ENCODE measurements at regions not wholly inside any gene's neighbourhood (a gene's known extent, or its start where the extent isn't known, plus 50 kb on each side); places are given as distances from the start of the nearest gene placed in this dataset.
"Not testable (repeated sequence)": the region's sequence is repeated elsewhere in the genome, so short reads cannot be mapped to it uniquely, and the experiment has no call there.

GRCh38 chr1:228825041-228825440, 89.8 kb downstream of the RHOU start:
- no peak for DNase-seq

GRCh38 chr1:228825840-228826484, 90.7 kb downstream of the RHOU start:
- DNase-seq, result no peak

GRCh38 chr1:228827019-228827418, 91.7 kb downstream of the RHOU start:
- no peak for DNase-seq

GRCh38 chr1:228828151-228828550, 92.9 kb downstream of the RHOU start:
- DNase-seq, result no peak

- no peak for DNase-seq
Observed at GRCh38 chr1:228830185-228830953, 95.1 kb downstream of the RHOU start.

- DNase-seq, result no peak
Observed at GRCh38 chr1:228830954-228831481, 95.7 kb downstream of the RHOU start.

- no peak for DNase-seq
Observed at GRCh38 chr1:228833911-228834688, 98.8 kb downstream of the RHOU start.

GRCh38 chr1:228835456-228835855, 100.2 kb downstream of the RHOU start:
- DNase-seq, result no peak

GRCh38 chr1:228835911-228836310, 100.6 kb downstream of the RHOU start:
- no peak for DNase-seq

GRCh38 chr1:228836427-228836826, 101.1 kb downstream of the RHOU start:
- DNase-seq, result no peak

- no peak for DNase-seq
Observed at GRCh38 chr1:228837032-228837431, 101.8 kb downstream of the RHOU start.

- no peak for DNase-seq
Observed at GRCh38 chr1:228837817-228838716, 102.8 kb downstream of the RHOU start.

GRCh38 chr1:228838717-228839500, 103.6 kb downstream of the RHOU start:
- no peak for DNase-seq

- no peak for DNase-seq
Observed at GRCh38 chr1:228839656-228840055, 104.4 kb downstream of the RHOU start.

GRCh38 chr1:228841632-228842031, 106.4 kb downstream of the RHOU start:
- no peak for DNase-seq

GRCh38 chr1:228842094-228842775, 107.0 kb downstream of the RHOU start:
- no peak for DNase-seq

- DNase-seq, result no peak
Observed at GRCh38 chr1:228845101-228845500, 109.8 kb downstream of the RHOU start.

- no peak for DNase-seq
Observed at GRCh38 chr1:228846952-228847351, 111.7 kb downstream of the RHOU start.

- DNase-seq, result not testable (repeated sequence)
Observed at GRCh38 chr1:228847451-228847850, 112.2 kb downstream of the RHOU start.

- no peak for DNase-seq
Observed at GRCh38 chr1:228848406-228848805, 113.1 kb downstream of the RHOU start.

GRCh38 chr1:228849011-228849541, 113.8 kb downstream of the RHOU start:
- no peak for DNase-seq
